IPS-NIHi7 (cell line): ENCODE measurements at regions not wholly inside any gene's neighbourhood (a gene's known extent, or its start where the extent isn't known, plus 50 kb on each side); places are given as distances from the start of the nearest gene placed in this dataset.

ENCODE experiments used
- DNase-seq: peaks from one replicate; pipeline ENCODE4 v3.0.0; 2012; ENCODE audit warnings: mixed read lengths; ENCODE audit errors: extremely low spot score

DNA sequence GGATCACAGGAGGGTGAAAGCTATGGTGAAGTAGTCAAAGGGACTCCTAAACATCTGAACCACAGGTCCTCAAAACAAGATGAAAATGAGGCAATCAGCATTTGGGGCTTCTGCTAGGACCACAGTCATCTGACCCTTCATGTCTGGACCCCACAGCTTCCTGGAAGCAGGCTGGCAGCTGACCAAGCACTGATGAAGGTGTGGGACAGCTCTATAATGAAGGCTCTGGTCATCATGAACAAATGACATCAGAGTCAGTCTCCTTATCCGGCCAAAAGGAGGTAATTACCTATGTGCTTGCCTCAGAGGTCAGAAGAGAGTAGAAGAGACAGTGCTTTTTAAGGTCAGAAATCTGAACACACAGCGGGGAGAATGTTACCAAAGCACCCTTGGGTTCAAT, 101.2 kb upstream of the GNAO1 start:
- no peak for DNase-seq

DNA sequence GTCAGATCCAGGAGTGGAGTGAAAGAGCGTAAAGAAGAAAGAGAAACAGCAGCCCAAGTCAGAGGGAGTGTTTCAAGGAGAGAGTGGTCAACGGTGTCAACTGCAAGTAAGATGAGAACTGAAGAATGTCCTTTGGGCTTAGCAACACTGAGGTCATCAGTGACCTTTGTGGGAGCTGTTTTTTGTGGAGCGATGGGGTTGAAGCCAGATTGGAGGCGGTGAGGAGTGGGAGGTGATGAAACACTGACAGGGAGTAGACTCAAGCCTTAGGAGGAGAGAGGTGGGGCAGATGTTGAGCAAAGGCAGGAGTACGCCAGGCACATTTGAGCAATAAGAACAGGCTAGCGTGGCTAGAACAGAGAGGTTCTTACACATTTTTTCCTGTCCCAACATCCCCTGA, 103.7 kb upstream of the GNAO1 start:
- no peak for DNase-seq

DNA sequence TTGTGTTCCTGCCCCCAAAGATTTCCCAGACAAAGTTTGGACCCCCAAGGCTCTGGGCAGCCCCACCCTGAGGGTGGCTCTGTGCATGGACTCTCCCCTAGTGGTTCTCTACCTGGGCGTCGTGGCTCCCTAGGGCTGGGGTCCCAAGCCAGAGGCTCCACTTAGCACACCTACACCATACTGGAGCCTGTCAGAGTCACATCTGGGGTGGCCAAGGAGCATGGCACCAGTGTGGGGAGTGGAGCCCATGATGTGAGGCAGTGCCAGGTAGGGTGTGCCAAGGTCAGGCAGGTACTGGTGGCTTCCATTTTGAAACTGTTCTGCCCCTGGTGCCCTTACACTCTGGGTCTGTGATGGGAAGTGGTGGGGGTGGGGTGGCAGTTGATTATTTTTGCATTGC, 109.9 kb upstream of the GNAO1 start:
- DNase-seq = no peak

DNA sequence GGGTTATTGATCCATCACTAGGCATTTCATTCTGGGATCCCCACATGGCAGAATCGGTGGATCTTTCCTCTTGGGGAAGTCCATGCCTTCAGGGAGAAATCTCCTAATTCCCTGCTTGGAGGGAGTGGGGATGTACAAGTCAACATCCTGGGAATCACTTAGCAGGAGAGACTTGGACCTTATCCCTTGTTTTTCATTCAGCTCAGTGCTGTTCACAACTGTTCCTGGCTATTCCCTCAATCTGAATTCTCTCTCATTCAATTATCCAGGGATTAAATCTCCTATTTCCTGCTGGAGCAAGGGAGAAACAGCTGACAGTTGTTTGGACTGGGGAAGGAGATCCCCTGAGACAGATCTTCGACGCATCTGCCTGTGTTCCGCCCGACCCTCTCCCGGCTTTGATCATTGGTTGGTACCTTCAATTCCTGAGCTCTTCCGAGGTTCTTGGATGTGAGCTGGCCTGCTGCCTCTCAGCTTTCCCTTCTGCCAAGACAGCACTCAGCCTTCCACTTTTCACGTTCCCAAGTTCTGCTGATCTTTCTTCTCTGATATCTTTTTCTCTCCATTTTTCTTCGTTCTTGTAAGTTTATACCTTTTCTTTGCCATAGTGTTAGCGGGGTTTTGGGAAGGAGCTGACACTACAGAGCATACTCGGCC, 115.4 kb upstream of the GNAO1 start:
- no peak for DNase-seq

DNA sequence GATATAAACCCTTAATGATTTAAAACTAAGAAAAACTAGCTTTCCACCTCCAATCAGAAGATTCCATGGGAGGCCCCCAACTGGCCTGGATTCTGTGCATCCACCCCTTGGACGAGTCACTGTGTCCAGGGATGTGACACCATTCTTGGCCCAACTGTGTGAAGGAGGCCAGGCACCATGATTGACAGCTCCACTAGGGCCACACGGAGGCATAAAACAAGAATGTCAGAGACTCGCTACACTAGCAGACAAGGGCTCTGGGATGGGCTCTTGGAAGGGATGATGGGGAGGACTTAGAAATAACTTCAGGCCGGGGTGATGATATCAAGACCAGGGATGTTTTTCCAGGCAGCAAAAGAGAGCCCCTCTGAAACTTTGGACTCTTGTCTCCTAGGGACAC, 117.8 kb upstream of the GNAO1 start:
- no peak for DNase-seq

DNA sequence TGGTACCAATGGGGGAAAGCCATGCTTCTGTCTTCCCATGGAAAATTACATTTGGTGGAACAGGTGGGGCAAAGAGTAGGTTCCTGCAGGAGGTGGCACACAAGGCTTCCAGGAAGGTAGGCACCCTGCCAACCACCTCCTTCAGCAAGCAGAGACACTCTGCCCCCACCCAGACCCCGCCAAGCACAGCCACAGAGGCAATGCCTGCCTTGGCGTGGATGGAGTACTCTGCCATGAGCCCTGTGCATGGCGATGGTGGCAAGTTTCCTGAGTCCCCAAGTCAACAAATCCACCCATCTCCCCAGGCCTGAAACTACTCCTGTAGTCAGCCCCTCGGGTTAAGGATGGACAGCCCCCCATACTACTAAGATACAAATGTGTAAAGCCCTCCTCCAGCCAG, 119.2 kb upstream of the GNAO1 start:
- no peak for DNase-seq

DNA sequence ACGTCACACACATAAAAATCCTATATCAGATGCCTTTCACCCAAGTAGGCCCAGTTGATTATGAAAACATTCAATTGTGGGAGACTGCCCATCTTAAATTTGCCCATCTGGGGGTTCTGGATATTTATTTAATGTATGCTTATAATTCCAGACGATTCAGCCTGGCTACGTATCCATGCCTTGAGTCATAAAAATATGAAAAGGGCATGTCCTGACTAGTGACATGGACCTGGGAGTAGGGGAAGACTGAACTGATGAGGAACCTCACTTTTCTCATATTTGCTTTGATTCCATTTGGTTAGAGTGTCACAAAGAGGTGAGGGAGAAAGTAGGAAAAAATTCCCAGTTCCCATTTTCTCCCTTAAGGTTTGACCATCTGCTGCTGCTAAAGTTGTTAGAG, 122.5 kb upstream of the GNAO1 start:
- no peak for DNase-seq

DNA sequence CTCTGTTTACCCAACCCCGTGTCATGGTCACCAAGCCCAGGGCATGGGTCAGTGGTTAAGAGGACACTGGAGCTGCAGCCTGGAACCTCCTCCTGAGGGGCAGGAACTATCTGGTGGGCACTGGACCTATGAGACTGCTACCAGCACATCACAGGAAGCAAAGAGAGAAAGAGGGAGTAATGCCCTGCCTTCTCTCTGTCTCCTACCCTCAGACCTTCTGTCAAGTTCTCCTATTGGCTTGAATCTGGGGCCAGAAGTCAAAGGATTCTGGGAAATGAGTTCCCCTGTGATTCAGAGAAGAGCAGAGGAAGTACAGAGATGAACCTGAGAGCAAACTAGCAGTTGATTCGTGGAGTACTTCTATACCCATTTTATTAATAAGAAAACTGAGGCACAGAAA, 123.0 kb upstream of the GNAO1 start:
- DNase-seq = no peak

DNA sequence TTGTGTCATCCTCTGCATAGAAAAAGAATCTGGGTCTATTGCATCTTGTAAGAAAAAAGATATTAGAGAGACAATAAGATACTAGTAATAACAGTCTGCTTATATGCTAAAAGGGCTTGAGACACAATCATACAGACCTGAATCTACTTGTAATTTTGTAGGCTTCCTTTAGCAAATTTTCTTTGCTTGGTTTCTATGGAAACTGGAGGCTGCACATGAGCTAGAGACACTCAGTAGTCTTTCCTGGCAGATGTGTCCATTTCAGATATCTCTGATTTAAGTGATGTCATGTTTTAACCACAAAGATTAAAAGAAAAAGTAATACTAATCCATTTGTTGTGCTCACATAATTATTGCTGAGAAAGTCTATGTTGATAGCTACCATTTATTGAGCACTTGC, 123.9 kb upstream of the GNAO1 start:
- no peak for DNase-seq

DNA sequence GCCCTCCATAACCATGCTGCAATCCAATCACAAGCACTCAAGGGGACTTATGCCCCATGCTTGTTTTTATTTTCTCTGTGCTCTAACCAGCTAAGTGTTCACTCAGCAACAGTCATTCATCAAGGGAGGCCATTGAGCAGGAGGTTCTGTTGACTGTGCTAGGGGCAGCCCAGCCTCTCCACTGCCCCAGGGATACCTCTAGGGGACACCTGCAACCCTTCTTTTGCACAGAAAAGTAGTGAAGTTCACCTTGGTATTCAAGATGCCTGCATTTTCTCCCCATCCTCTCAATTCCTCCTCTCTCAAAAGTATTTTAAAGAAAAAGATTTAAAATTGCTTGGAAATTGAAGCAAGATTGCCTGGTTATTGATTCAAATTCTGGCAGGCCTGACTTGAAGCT, 124.7 kb upstream of the GNAO1 start:
- no peak for DNase-seq

DNA sequence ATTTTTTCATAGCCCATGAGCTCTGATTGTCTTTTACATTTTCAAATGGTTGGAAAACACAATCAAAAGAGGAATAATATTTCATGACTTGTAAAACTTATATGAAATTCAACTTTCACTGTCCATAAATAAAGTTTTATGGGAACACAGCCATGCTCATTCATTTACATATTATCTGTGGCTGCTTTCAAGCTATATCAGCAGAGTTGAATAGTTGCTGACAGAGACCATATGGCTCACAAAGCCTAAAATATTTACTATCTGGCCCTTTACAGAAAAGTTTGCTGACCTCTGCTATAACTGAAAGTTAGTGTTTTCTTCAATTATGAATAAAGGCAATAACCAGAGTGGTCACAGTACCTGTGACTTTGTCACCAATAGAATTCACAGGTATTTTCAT, 128.2 kb upstream of the GNAO1 start:
- DNase-seq = no peak

DNA sequence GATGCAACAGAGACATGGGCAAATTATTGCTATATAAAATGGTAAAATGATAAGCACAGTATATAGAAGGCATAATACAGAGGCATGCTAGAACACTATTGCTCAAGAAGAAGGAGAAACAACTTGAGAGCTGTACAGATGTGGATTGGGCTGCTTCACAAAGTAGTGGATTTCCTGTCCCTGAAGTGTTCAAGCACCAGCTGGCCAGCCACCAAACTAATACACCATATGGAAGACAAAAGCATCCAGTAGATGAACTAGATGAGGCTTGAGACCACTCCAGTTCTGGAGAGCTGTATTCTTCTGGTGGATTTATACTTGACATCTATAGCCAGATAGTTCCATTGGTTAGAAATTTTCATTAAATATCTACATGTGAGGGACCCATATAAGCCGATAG, 134.1 kb upstream of the GNAO1 start:
- no peak for DNase-seq

DNA sequence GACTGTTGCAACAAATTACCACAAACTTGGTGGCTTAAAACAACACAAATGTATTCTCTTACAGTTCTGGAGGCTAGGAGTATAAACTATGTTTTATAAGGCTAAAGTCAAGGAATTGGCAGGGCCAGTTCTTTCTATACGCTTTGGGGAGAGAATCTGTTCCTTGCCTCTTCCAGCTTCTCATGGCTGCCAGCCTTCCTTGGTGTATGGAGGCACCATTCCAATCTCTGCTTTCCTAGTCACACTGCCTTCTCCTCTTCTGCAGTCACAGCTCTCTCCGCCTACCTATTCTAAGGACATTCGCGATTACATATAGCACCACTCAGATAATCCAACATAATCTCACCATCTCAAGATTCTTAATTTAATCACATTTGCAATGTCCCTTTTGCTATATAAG, 140.4 kb upstream of the GNAO1 start:
- DNase-seq = no peak

DNA sequence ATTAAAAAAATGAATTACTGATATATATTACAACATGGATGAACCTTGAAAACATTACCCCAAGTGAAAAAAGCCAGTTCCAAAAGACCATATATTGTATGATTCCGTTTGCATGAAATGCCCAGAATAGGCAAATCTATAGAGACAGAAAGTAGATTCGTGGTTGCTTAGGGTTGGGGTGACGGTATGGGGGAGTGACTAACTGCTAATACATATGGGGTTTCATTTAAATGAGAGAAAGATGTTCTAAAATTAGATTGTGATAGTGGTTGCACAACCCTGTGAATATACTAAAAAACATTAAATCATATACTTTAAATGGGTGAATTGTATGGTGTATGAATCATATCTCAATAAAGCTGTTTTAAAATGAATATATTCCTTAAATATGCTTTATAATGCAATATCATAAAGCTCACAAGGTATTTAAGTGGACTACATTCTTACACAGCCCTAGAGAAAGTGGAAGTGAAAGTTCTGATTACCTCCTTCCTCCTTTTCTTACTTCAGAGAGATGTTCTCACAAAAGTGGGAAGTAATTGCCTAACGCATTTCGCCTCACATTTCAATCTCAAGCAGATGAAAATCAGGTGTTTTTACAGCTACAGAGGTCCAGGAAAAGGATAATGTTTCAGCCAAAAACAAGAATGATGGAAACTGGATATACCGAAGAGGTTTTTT, 142.7 kb upstream of the GNAO1 start:
- DNase-seq = no peak

DNA sequence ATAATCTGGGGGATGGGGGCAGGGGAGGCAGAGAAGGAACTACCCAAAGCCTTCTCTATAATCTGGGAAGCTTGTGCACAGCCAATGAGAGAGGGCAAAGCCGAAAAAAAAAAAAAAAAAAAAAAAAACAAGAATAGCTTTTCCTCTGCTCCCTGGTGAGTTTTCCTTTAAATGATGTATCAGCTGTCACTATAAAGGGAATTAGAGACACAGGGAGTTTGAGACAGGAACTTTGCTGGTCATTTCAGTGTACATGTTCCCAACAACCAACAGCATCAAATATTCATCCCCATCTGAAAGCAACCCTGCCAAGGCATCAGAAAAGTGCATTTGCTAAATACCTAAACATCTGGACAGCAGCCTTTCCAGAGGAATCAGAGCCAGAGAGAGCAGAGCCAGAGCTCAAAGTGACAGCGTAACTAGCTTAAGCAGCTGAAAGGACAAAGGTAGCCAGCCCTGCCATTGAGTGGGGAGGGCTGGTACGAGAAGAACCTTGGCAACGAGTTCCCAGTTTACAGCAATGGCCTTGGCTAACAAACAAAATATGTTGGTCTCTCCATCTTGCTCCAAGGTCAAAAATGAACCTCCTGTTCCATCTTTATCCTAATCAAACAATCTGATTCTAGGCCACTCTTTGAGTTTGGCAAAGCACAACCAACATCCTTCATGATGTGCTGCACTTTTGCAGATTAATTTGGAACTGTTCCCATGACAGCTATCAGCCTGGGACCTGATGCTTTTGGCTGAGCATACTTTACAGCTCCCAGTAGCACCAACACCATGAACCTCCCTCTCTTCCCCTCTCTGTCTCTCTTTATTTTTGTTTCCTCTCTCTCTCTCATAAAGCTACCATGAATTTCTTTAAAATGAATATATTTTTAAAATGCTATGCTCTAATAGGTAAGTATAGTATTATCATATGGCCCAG, 143.7 kb upstream of the GNAO1 start:
- no peak for DNase-seq

DNA sequence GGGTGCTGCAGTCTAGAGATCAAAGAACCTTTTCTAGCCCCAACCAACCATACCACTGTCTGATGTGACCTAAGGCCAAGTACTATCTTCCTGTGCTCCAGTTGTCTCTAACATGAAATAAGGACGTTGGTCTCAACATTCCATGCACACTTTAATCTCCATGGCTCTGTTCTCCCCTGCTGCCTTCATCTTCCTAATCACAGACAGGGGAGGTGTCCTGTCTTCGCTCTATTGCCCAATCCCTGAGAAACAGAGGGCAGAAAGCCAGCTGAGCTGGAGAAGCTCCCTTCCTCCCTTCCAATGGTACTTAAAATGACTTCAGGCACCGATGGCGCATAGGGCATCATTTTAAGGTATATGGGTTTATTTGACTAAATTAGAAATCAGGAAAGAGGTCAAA, 148.9 kb upstream of the GNAO1 start:
- DNase-seq = no peak

DNA sequence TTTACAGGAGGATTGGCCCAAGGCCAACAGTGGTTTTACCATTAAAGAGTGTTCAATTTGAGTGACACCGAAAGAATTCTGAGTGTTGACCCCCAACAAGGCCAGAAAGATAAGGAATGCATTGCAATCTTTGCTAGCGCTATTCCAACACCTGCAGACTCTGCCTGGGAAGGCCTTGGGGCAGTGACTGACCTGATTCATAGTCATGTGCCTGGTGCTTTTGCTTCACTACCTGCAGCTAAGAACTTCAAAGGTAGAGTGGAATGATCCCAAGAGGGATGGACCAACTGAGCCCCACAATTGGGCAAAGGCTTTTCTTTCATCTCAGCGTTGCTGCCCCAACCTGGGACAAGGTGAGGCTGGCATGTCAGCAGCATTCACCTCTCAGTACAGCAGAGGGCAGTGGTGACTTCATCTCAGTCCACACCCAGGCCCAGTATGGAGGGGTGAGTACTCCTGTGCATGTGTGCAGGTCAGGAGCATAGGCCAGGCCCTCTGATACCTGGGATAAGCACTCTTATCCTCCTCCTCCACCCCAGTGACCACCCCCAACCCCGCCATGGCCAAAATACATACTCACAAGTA, 149.6 kb upstream of the GNAO1 start:
- DNase-seq = peak; percentile 87

DNA sequence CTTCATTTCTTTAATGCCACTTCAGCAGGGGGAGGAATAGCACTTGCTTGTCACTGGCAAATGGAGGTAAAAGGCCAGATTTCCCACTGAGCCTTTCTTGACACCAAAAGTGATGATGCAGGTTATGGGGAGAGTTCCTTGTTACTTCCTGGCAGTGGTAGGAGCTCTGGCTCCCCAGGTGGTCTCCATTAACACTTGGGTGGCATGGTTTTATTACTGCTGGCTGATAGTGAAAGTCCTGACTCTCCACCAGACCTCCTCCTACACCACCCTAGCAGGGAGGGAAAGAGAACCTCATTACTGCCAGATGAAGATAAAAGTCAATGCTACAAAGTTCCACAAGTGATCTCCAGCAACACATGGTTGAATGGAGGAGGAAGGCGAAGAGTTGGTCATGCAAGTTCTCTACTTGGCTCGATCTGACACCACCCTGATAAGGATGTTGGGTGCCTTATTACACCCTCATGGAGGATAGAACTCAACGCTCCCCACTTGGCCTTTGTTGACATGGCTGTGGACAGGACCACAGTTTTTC, 152.7 kb upstream of the GNAO1 start:
- no peak for DNase-seq

DNA sequence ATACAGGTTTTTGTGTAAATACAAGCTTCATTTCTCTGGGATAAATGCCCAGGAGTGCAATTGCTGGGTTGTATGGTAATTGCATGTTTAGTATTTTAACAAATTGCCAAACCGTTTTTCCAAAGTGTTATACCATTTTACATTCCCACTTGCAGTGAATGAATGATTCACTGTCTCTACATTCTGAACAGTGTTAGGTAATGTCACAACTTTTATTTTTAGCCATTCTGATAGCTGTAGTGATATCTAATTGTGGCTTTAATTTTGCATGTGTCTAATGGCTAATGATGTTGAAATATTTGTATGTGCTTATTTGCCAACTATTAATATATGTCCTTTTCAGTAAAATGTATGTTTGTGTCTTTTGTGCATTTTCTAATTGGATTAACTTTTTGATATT, 156.9 kb upstream of the CES5A start:
- no peak for DNase-seq

DNA sequence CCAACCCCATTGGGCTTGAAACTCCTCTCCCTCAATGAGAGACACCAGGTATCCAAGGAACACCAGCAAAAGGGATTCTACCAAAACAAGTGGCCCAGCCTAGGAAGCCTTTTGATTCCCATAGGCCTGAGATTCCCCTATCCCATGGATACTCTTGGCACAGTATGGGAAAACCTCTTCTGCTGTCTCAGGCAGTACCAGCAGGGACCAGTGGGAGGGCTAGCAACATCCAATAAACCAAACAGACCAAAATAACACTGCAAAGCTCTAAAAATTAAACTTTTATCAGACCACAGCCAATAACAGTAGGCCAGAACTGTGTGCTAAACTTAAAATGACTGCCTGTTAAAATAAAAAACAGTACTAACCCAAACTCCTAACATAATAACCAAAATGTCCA, 153.9 kb upstream of the CES5A start:
- peak; percentile 27 for DNase-seq

DNA sequence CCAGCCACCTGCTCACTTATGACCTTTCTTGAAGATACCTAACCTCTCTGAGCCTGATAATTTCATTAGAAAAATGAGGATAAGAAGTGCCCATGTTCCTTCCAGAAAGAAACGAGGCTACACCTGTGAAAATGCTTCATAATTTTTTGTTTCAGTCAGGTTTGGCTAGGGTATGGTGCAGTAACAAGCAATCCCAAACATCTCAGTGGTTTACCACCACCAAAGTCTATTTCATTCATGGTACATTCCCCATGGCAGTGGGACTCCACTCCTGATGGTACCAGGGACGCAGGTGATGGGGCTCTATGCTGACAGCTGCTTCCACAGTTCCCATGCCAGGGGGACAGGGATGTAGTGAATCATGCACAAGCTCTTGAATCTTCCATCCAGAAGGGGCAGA, 147.6 kb upstream of the CES5A start:
- DNase-seq = no peak

DNA sequence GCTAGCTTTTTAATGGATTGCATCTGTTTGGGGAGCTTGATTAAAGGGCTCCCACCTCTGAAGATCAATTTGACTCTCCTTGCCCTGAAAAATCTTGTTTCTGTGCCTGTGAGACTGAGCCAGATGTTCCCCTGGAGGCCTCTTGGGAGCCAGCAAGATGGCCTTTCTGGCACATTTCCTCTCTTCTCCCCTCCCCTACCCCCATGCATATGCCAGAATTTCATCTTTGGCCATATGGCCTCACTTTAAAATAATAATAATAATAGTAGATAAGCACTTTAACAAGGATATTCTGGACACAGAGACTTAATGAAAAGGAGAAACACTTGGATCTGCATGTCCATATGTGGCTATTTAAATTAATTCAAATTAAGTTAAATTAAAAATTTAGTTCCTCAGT, 144.1 kb upstream of the CES5A start:
- no peak for DNase-seq
